ENCODE measurements at regions not wholly inside any gene's neighbourhood (a gene's known extent, or its start where the extent isn't known, plus 50 kb on each side); places are given as distances from the start of the nearest gene placed in this dataset.

- TF ChIP-seq CTCF (IDR thresholded peaks at IDR 0.05), result no peak
- Histone ChIP-seq H3K9me3 (no peaks in the 10 kb centered on the region), H3K27me3 (replicated peaks; ENCODE audit: insufficient read depth) (no peaks in the 10 kb centered on the region), H3K4me3 (no peak overlapping the region), H3K36me3 (no peaks in the 10 kb centered on the region), H3K4me1 (ENCODE audit: control insufficient read depth in 1 of 2, low read depth in 2 of 2) (no peaks in the 10 kb centered on the region), H3K27ac (no peak overlapping the region)
- ATAC-seq (ENCODE audit: insufficient number of reproducible peaks, low FRiP score, low read depth) (no peak), DNase-seq (ENCODE audit: low spot score) (no peak)
Measured at GRCh38 chr1:99554727-99555126, 91.2 kb upstream of the PALMD start.

- Histone ChIP-seq H3K27ac (no peak overlapping the region), H3K4me3 (no peak overlapping the region), H3K36me3 (no peaks in the 10 kb centered on the region), H3K4me1 (ENCODE audit: control insufficient read depth in 1 of 2, low read depth in 2 of 2) (no peaks in the 10 kb centered on the region), H3K27me3 (replicated peaks; ENCODE audit: insufficient read depth) (no peaks in the 10 kb centered on the region), H3K9me3 (no peaks in the 10 kb centered on the region)
- no peak for ATAC-seq (ENCODE audit: insufficient number of reproducible peaks, low FRiP score, low read depth)
- DNase-seq (ENCODE audit: low spot score), result no peak
- no peak for TF ChIP-seq CTCF (IDR thresholded peaks at IDR 0.05)
Measured at GRCh38 chr1:99557546-99558202, 88.2 kb upstream of the PALMD start.

- no peaks in the 10 kb centered on the region for H3K36me3 ChIP-seq
- H3K4me3 ChIP-seq, result no peak overlapping the region
- no peaks in the 10 kb centered on the region for H3K4me1 ChIP-seq (ENCODE audit: control insufficient read depth in 1 of 2, low read depth in 2 of 2)
- no peaks in the 10 kb centered on the region for H3K9me3 ChIP-seq
- no peak for DNase-seq (ENCODE audit: low spot score)
- no peaks in the 10 kb centered on the region for H3K27me3 ChIP-seq (replicated peaks; ENCODE audit: insufficient read depth)
- no peak for ATAC-seq (ENCODE audit: insufficient number of reproducible peaks, low FRiP score, low read depth)
- no peak overlapping the region for H3K27ac ChIP-seq
- no peak for TF ChIP-seq CTCF (IDR thresholded peaks at IDR 0.05)
Measured at GRCh38 chr1:99559166-99559565, 86.7 kb upstream of the PALMD start.

- Histone ChIP-seq H3K9me3 (no peaks in the 10 kb centered on the region), H3K27me3 (replicated peaks; ENCODE audit: insufficient read depth) (no peaks in the 10 kb centered on the region), H3K27ac (no peak overlapping the region), H3K4me1 (ENCODE audit: control insufficient read depth in 1 of 2, low read depth in 2 of 2) (no peaks in the 10 kb centered on the region), H3K4me3 (no peak overlapping the region), H3K36me3 (no peaks in the 10 kb centered on the region)
- no peak for TF ChIP-seq CTCF (IDR thresholded peaks at IDR 0.05)
- ATAC-seq (ENCODE audit: insufficient number of reproducible peaks, low FRiP score, low read depth) (no peak), DNase-seq (ENCODE audit: low spot score) (no peak)
Measured at GRCh38 chr1:99560207-99561040, 85.5 kb upstream of the PALMD start.

- no peaks in the 10 kb centered on the region for H3K36me3 ChIP-seq
- no peak overlapping the region for H3K27ac ChIP-seq
- TF ChIP-seq CTCF (IDR thresholded peaks at IDR 0.05), result no peak
- DNase-seq (ENCODE audit: low spot score) (no peak), ATAC-seq (ENCODE audit: insufficient number of reproducible peaks, low FRiP score, low read depth) (no peak)
- no peaks in the 10 kb centered on the region for H3K4me1 ChIP-seq (ENCODE audit: control insufficient read depth in 1 of 2, low read depth in 2 of 2)
- no peaks in the 10 kb centered on the region for H3K27me3 ChIP-seq (replicated peaks; ENCODE audit: insufficient read depth)
- H3K9me3 ChIP-seq, result no peaks in the 10 kb centered on the region
- H3K4me3 ChIP-seq, result no peak overlapping the region
Measured at GRCh38 chr1:99561952-99562351, 84.0 kb upstream of the PALMD start.

All from thoracic aorta (tissue), 2 donors.